ENCODE measurements at regions not wholly inside any gene's neighbourhood (a gene's known extent, or its start where the extent isn't known, plus 50 kb on each side); places are given as distances from the start of the nearest gene placed in this dataset.
"Not testable (repeated sequence)": the region's sequence is repeated elsewhere in the genome, so short reads cannot be mapped to it uniquely, and the experiment has no call there.

DNA sequence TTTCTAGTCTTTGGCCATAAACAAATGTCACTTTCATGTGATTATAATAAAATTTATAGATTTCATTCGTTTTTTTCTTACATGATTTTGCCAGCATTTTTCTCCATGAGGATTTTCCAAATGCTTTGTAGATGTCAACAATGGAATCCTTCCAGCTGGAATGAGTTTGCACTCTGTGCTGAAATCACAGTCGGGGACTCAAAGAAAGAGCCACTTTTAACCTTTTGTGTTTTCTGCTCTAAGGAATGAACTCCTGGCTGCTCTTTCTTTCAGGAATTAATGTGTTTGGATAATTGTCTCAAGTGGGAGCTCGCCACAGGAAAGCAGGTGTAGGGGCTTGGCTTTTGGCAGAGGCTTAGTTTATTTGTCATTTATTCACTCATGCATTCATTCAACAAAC, 372.3 kb upstream of the SALL1 start:
- TF ChIP-seq POLR2AphosphoS5 (IDR thresholded peaks at IDR 0.05; ENCODE audit: insufficient read depth in 1 of 2, low read depth in 1 of 2) (no peak), POLR2A (IDR thresholded peaks at IDR 0.05) (no peak), CTCF (IDR thresholded peaks at IDR 0.05) (no peak)
- Histone ChIP-seq H3K9me3 (no peaks in the 10 kb centered on the region), H3K27ac (no peak overlapping the region), H3K4me3 (no peak overlapping the region), H3K27me3 (no peaks in the 10 kb centered on the region), H3K36me3 (no peaks in the 10 kb centered on the region), H3K4me1 (peaks cover 7% of the 10 kb centered on the region)
- intact Hi-C loops (cut with DNase I) = no loop called here
- no peak for DNase-seq (ENCODE audit: extremely low spot score in 2 of 2)

- intact Hi-C loops (cut with DNase I) = no loop called here
- Histone ChIP-seq H3K27me3 (no peaks in the 10 kb centered on the region), H3K4me1 (peaks cover 7% of the 10 kb centered on the region), H3K4me3 (no peak overlapping the region), H3K9me3 (no peaks in the 10 kb centered on the region), H3K36me3 (no peaks in the 10 kb centered on the region), H3K27ac (no peak overlapping the region)
- no peak for DNase-seq (ENCODE audit: extremely low spot score in 2 of 2)
- TF ChIP-seq POLR2AphosphoS5 (IDR thresholded peaks at IDR 0.05; ENCODE audit: insufficient read depth in 1 of 2, low read depth in 1 of 2) (no peak), POLR2A (IDR thresholded peaks at IDR 0.05) (no peak), CTCF (IDR thresholded peaks at IDR 0.05) (no peak)
Measured at GRCh38 chr16:51522902-51523301, 371.8 kb upstream of the SALL1 start.

GRCh38 chr16:51516960-51517359, 365.9 kb upstream of the SALL1 start:
- DNase-seq (ENCODE audit: extremely low spot score in 2 of 2); H3K27ac ChIP-seq; H3K4me3 ChIP-seq; H3K9me3 ChIP-seq; H3K4me1 ChIP-seq; H3K36me3 ChIP-seq; H3K27me3 ChIP-seq; intact Hi-C loops (cut with DNase I): not testable (repeated sequence)

GRCh38 chr16:51510416-51510815, 359.3 kb upstream of the SALL1 start:
- DNase-seq (ENCODE audit: extremely low spot score in 2 of 2) = no peak
- no peaks in the 10 kb centered on the region for H3K27me3 ChIP-seq
- no peaks in the 10 kb centered on the region for H3K36me3 ChIP-seq
- intact Hi-C loops (cut with DNase I) = no loop called here
- no peaks in the 10 kb centered on the region for H3K9me3 ChIP-seq
- H3K4me1 ChIP-seq = peaks cover 16% of the 10 kb centered on the region
- no peak overlapping the region for H3K27ac ChIP-seq
- no peak for TF ChIP-seq POLR2A (IDR thresholded peaks at IDR 0.05)
- no peak for TF ChIP-seq POLR2AphosphoS5 (IDR thresholded peaks at IDR 0.05; ENCODE audit: insufficient read depth in 1 of 2, low read depth in 1 of 2)
- H3K4me3 ChIP-seq = no peak overlapping the region

DNA sequence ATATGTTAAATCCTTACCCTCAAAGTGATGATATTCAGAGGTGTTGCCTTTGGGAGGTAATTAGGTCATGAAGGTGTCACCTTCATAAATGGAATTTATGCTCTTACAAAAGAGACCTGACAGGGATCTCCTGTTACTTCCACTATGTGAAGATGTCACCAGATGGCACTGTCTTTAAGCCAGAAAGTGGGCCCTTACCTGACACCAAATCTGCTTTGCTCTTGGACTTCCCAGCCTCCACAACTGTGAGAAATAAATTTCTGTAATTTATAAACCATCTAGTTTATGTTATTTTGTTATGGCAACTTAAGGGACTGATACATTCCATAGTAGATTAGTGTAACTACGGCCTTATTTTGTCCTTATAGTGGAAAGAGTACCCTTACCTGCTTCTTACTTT, 358.3 kb upstream of the SALL1 start:
- Histone ChIP-seq H3K4me3 (no peak overlapping the region), H3K36me3 (no peaks in the 10 kb centered on the region), H3K27ac (peak overlapping the region; percentile 51), H3K4me1 (peaks cover 16% of the 10 kb centered on the region), H3K9me3 (no peaks in the 10 kb centered on the region), H3K27me3 (no peaks in the 10 kb centered on the region)
- no peak for TF ChIP-seq CTCF (IDR thresholded peaks at IDR 0.05)
- no peak for TF ChIP-seq POLR2AphosphoS5 (IDR thresholded peaks at IDR 0.05; ENCODE audit: insufficient read depth in 1 of 2, low read depth in 1 of 2)
- no peak for TF ChIP-seq POLR2A (IDR thresholded peaks at IDR 0.05)
- intact Hi-C loops (cut with DNase I) = no loop called here
- DNase-seq (ENCODE audit: extremely low spot score in 2 of 2) = no peak

DNA sequence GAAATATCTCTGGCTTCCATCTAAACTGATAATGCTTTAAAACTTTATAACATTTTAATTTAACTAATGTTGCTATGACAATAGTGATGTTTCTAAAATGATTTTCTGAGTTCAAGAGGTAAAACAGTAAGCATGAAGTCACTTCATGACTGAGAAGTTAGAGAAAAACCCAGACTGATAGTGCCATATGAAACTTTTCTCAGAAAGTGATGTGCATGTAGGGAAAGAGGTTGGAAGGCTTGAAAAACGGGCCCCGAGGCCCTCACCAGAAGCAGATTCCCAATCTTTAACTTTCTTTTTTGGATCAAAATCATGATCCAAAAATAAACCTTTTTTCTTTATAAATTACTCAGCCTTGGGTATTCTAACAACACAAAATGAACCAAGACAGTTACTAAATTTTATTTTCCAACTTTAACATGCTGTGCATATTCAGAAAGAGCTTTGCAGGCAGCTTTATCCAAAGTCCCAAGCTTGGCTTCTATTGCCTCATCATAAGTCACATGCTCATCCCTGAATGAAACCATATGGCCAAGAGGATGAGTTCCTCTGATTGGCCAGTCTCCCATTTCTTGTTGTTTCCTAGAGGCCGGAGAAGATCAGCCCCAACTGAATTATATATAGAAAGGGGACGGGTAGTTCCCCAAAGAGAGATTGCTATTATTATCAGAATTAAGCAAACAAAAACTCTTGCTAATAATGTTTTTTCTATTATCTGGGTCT, 357.6 kb upstream of the SALL1 start:
- H3K4me1 ChIP-seq = peaks cover 16% of the 10 kb centered on the region
- no peak for DNase-seq (ENCODE audit: extremely low spot score in 2 of 2)
- H3K27me3 ChIP-seq = no peaks in the 10 kb centered on the region
- peak overlapping the region; percentile 51 for H3K27ac ChIP-seq
- no peak for TF ChIP-seq POLR2A (IDR thresholded peaks at IDR 0.05)
- peak in 1 of 2 donors; percentile 53 for TF ChIP-seq POLR2AphosphoS5 (IDR thresholded peaks at IDR 0.05; ENCODE audit: insufficient read depth in 1 of 2, low read depth in 1 of 2)
- no peak for TF ChIP-seq CTCF (IDR thresholded peaks at IDR 0.05)
- no peaks in the 10 kb centered on the region for H3K36me3 ChIP-seq
- no peak overlapping the region for H3K4me3 ChIP-seq
- intact Hi-C loops (cut with DNase I) = no loop called here
- no peaks in the 10 kb centered on the region for H3K9me3 ChIP-seq

Measured in vagina (tissue), 2 donors.